Activated CD4-positive, alpha-beta memory T cell treated with anti-CD3 and anti-CD28 coated beads, Interleukin-2, amount 10 ng/mL, durations not matched to agents 7 days and 5 days (primary cell): ENCODE measurements at regions not wholly inside any gene's neighbourhood (a gene's known extent, or its start where the extent isn't known, plus 50 kb on each side); places are given as distances from the start of the nearest gene placed in this dataset.

Experiments
- CTCF ChIA-PET: fragments of 350-600 bp; sonication (Branson Sonifier 250); formaldehyde crosslinking; loops from one replicate; lab custom pipeline; 2021; ENCODE audit warnings: antibody characterized with exemption, inconsistent platforms; lab: Charles Lee
- POLR2A ChIA-PET: fragments of 350-600 bp; sonication (Branson Sonifier 250); formaldehyde crosslinking; loops from one replicate; lab custom pipeline; 2021; ENCODE audit warnings: antibody characterized with exemption; lab: Charles Lee
- DNase-seq: peaks from one replicate; pipeline ENCODE4 v3.0.0-alpha.2; 2020
- H3K27ac Mint-ChIP-seq: one replicate; pipeline ENCODE4 v1.8.0; 2021; ENCODE audit warnings: mild to moderate bottlenecking, mixed read lengths
- H3K27me3 Mint-ChIP-seq: one replicate; pipeline ENCODE4 v1.8.0; 2021; ENCODE audit warnings: mixed read lengths
- H3K36me3 Mint-ChIP-seq: one replicate; pipeline ENCODE4 v1.8.0; 2021; ENCODE audit warnings: low read depth, mixed read lengths
- H3K4me1 Mint-ChIP-seq: one replicate; pipeline ENCODE4 v1.8.0; 2021; ENCODE audit warnings: mixed read lengths
- H3K4me3 Mint-ChIP-seq: one replicate; pipeline ENCODE4 v1.8.0; 2021; ENCODE audit warnings: mild to moderate bottlenecking, mixed read lengths
- H3K9me3 Mint-ChIP-seq: one replicate; pipeline ENCODE4 v1.8.0; 2021; ENCODE audit warnings: mixed read lengths

GRCh38 chr16:72349719-72350118 is 177.8 kb upstream of the PMFBP1 start:
- Mint-ChIP-seq H3K27me3 (no peaks in the 10 kb centered on the region), H3K4me1 (no peaks in the 10 kb centered on the region), H3K4me3 (no peak overlapping the region), H3K9me3 (peaks cover 4% of the 10 kb centered on the region), H3K27ac (no peak overlapping the region), H3K36me3 (no peaks in the 10 kb centered on the region)
- CTCF ChIA-PET: no interaction called here
- no peak for DNase-seq
- POLR2A ChIA-PET: no interaction called here

GRCh38 chr16:72332926-72333325 is 161.0 kb upstream of the PMFBP1 start:
- peaks cover 8% of the 10 kb centered on the region for H3K9me3 Mint-ChIP-seq
- no peaks in the 10 kb centered on the region for H3K36me3 Mint-ChIP-seq
- H3K27me3 Mint-ChIP-seq: no peaks in the 10 kb centered on the region
- CTCF ChIA-PET: no interaction called here
- H3K4me1 Mint-ChIP-seq: no peaks in the 10 kb centered on the region
- H3K27ac Mint-ChIP-seq: no peak overlapping the region
- H3K4me3 Mint-ChIP-seq: no peak overlapping the region
- POLR2A ChIA-PET: no interaction called here
- DNase-seq: no peak

- H3K9me3 Mint-ChIP-seq: peaks cover 22% of the 10 kb centered on the region
Measured at GRCh38 chr16:72324578-72324977, 152.6 kb upstream of the PMFBP1 start.

GRCh38 chr16:72317446-72317845 is 145.5 kb upstream of the PMFBP1 start:
- CTCF ChIA-PET: interaction anchor here (0.8 to 0.9 kb wide), 2 partner anchors 157 to 192 kb away, joined by 3 read pairs; no protein-coding TSS in a partner anchor
- DNase-seq: no peak
- no peaks in the 10 kb centered on the region for H3K27me3 Mint-ChIP-seq
- H3K4me3 Mint-ChIP-seq: no peak overlapping the region
- no peak overlapping the region for H3K27ac Mint-ChIP-seq
- POLR2A ChIA-PET: no interaction called here
- peaks cover 4% of the 10 kb centered on the region for H3K36me3 Mint-ChIP-seq
- H3K9me3 Mint-ChIP-seq: peaks cover 11% of the 10 kb centered on the region
- peaks cover 3% of the 10 kb centered on the region for H3K4me1 Mint-ChIP-seq

More at GRCh38 chr16:72324578-72324977, 152.6 kb upstream of the PMFBP1 start:
- ChIA-PET CTCF (interaction anchor here (0.6 kb wide), 1 partner anchor 1222 kb away, joined by 3 read pairs; no protein-coding TSS in a partner anchor), POLR2A (no interaction called here)
- Mint-ChIP-seq H3K4me1 (no peaks in the 10 kb centered on the region), H3K36me3 (peaks cover 4% of the 10 kb centered on the region), H3K27ac (no peak overlapping the region), H3K4me3 (no peak overlapping the region), H3K27me3 (no peaks in the 10 kb centered on the region)
- no peak for DNase-seq

DNA sequence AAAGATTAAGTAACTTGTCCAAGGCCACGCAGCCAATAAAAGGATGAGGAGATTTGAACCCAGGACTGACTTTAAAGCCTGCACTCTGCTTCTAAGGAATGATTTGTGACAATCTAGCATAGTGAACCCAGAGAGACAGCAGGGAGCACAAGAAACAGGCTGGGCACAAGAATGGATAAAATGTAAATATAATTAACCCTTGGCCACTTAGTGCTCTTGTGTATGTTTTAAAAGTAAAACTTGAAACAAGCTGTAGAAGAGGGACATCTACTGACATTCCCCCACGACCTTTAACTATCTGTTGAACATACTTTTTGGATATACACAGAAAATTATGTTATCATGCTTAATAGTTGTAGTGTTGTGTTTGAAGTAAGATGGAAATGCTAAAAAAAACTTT is 141.9 kb upstream of the PMFBP1 start:
- H3K4me1 Mint-ChIP-seq: peaks cover 3% of the 10 kb centered on the region
- ChIA-PET POLR2A (no interaction called here), CTCF (interaction anchor here (0.5 kb wide), 1 partner anchor 317 kb away, joined by 5 read pairs; no protein-coding TSS in a partner anchor)
- DNase-seq: no peak
- no peak overlapping the region for H3K4me3 Mint-ChIP-seq
- no peaks in the 10 kb centered on the region for H3K27me3 Mint-ChIP-seq
- no peak overlapping the region for H3K27ac Mint-ChIP-seq
- no peaks in the 10 kb centered on the region for H3K9me3 Mint-ChIP-seq
- no peaks in the 10 kb centered on the region for H3K36me3 Mint-ChIP-seq

- H3K27me3 Mint-ChIP-seq: no peaks in the 10 kb centered on the region
- ChIA-PET POLR2A (no interaction called here), CTCF (no interaction called here)
- no peaks in the 10 kb centered on the region for H3K9me3 Mint-ChIP-seq
- H3K4me1 Mint-ChIP-seq: peaks cover 3% of the 10 kb centered on the region
- no peaks in the 10 kb centered on the region for H3K36me3 Mint-ChIP-seq
- no peak for DNase-seq
- H3K27ac Mint-ChIP-seq: no peak overlapping the region
- H3K4me3 Mint-ChIP-seq: no peak overlapping the region
Measured at GRCh38 chr16:72312828-72313227, 140.9 kb upstream of the PMFBP1 start.

DNA sequence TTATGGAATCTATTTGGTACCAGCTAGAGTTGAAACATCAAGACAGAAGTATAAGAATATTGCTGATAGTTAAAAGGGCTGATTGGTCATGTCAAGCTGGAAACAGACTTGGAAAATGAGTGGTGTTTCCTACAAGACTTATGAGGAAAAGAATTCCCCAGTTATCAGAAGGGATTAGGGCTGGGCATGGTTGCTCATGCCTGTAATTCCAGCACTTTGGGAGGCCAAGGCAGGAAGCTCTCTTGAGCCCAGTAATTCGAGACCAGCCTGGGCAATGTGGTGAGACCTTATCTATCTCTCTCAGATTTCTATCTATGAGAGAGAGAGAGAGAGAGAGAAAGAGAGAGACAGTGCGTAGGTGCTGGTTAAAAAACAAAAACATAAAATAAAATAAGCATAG is 139.5 kb upstream of the PMFBP1 start:
- Mint-ChIP-seq H3K27me3 (no peaks in the 10 kb centered on the region), H3K9me3 (no peaks in the 10 kb centered on the region), H3K36me3 (no peaks in the 10 kb centered on the region), H3K4me1 (peaks cover 1% of the 10 kb centered on the region), H3K4me3 (no peak overlapping the region), H3K27ac (no peak overlapping the region)
- no peak for DNase-seq
- POLR2A ChIA-PET: no interaction called here
- CTCF ChIA-PET: no interaction called here

- H3K9me3 Mint-ChIP-seq: no peaks in the 10 kb centered on the region
- no peaks in the 10 kb centered on the region for H3K36me3 Mint-ChIP-seq
- H3K27ac Mint-ChIP-seq: no peak overlapping the region
- no peaks in the 10 kb centered on the region for H3K4me1 Mint-ChIP-seq
- ChIA-PET CTCF (no interaction called here), POLR2A (no interaction called here)
- no peaks in the 10 kb centered on the region for H3K27me3 Mint-ChIP-seq
- no peak for DNase-seq
- no peak overlapping the region for H3K4me3 Mint-ChIP-seq
Measured at GRCh38 chr16:72309001-72309400, 137.0 kb upstream of the PMFBP1 start.

DNA sequence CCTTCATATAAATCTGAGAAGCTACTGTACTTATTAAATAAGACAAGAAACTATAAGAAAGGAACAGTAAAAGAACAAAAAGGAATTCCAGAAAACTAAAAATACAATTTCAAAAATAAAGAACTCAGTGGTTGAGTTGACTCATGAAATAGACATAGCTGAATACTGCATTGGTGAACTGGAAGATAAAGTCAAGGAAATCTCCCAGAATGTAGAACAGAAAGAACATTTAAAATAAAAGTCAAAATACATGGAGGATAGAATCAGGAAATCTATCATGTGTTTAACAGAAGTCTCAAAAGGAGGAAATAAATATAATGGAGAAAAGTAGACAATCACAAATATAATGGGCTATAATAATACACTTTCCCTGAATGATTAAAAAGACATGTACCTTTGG is 136.4 kb upstream of the PMFBP1 start:
- no peak for DNase-seq
- no peak overlapping the region for H3K27ac Mint-ChIP-seq
- H3K27me3 Mint-ChIP-seq: no peaks in the 10 kb centered on the region
- H3K9me3 Mint-ChIP-seq: no peaks in the 10 kb centered on the region
- no peaks in the 10 kb centered on the region for H3K4me1 Mint-ChIP-seq
- CTCF ChIA-PET: interaction anchor here (0.6 kb wide), 1 partner anchor 109 kb away, joined by 4 read pairs; no protein-coding TSS in a partner anchor
- H3K36me3 Mint-ChIP-seq: no peaks in the 10 kb centered on the region
- H3K4me3 Mint-ChIP-seq: no peak overlapping the region
- POLR2A ChIA-PET: no interaction called here

DNA sequence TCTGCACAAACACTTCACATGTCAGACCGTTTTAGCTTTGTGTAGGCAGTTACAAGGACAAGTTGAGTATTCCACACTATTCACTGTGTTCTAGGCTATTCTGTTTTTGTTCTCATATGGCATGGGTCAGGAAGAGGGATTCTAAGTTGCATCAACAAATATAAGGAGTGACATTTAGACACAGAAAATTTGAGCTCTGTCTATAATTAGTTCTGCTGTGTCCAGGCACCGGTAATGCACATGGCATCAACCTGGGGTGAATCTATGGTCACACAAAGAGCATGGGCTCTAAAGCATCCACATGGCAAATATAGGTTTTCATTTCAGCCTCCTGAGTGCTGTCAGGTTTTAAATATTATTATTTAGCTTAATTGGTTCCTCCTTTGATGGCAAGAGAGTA is 130.4 kb upstream of the PMFBP1 start:
- CTCF ChIA-PET: no interaction called here
- no peaks in the 10 kb centered on the region for H3K9me3 Mint-ChIP-seq
- H3K4me3 Mint-ChIP-seq: no peak overlapping the region
- H3K27me3 Mint-ChIP-seq: no peaks in the 10 kb centered on the region
- POLR2A ChIA-PET: no interaction called here
- H3K4me1 Mint-ChIP-seq: no peaks in the 10 kb centered on the region
- H3K27ac Mint-ChIP-seq: no peak overlapping the region
- H3K36me3 Mint-ChIP-seq: no peaks in the 10 kb centered on the region
- DNase-seq: no peak

GRCh38 chr16:72301523-72302236 is 129.7 kb upstream of the PMFBP1 start:
- Mint-ChIP-seq H3K4me1 (no peaks in the 10 kb centered on the region), H3K27me3 (no peaks in the 10 kb centered on the region), H3K4me3 (no peak overlapping the region), H3K27ac (no peak overlapping the region), H3K9me3 (no peaks in the 10 kb centered on the region), H3K36me3 (no peaks in the 10 kb centered on the region)
- CTCF ChIA-PET: no interaction called here
- POLR2A ChIA-PET: no interaction called here
- DNase-seq: no peak

- POLR2A ChIA-PET: no interaction called here
- CTCF ChIA-PET: no interaction called here
- Mint-ChIP-seq H3K27me3 (no peaks in the 10 kb centered on the region), H3K36me3 (no peaks in the 10 kb centered on the region), H3K4me3 (no peak overlapping the region), H3K4me1 (no peaks in the 10 kb centered on the region), H3K9me3 (no peaks in the 10 kb centered on the region), H3K27ac (no peak overlapping the region)
- DNase-seq: no peak
Measured at GRCh38 chr16:72300892-72301291, 128.9 kb upstream of the PMFBP1 start.

DNA sequence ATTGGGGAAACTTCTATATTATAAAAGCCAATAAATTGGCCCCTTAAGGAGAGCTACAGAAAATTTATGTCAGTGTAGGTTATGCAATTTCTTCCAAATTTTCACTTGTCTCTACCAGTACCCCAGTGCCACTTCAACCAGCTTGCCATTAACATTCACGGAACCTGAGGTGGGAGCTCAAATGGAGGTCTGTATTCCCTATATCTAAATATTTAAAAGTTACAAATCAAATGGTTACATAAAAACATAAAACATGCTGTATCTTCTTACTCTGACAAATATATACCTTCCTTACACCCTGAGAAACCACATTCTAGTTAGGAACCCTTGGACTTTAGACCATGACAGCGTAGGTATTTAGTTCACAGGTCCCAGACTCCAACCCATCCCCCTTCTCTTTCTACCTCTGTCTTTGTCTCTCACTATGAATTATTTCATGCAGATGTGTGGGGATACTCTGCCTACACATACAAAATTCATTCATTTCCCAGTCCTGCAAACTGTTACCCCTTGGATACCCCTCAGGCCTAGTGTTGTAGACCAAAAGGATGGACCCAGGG is 127.8 kb upstream of the PMFBP1 start:
- Mint-ChIP-seq H3K9me3 (no peaks in the 10 kb centered on the region), H3K36me3 (no peaks in the 10 kb centered on the region), H3K27me3 (no peaks in the 10 kb centered on the region), H3K4me3 (no peak overlapping the region), H3K27ac (no peak overlapping the region), H3K4me1 (no peaks in the 10 kb centered on the region)
- ChIA-PET CTCF (no interaction called here), POLR2A (no interaction called here)
- no peak for DNase-seq

DNA sequence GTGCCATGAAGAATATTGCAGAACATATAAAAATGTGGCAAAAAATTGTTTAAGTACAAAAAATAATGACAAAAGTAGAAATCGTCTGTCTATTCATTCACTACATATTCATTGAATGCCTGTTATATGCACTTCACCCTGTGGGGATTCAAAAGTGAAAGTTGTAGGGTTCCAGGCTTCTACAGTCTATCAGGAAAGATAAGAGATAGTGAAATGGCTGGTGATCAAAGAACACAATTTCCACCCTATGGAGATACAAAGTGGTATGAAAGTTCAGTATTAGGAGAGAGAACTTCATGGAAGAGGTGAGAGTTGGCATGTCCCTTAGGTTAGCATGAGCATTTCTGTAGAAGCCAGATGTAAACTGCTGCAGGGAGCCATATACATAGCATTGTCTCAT is 127.0 kb upstream of the PMFBP1 start:
- Mint-ChIP-seq H3K4me3 (no peak overlapping the region), H3K27ac (no peak overlapping the region), H3K27me3 (no peaks in the 10 kb centered on the region), H3K4me1 (no peaks in the 10 kb centered on the region), H3K36me3 (no peaks in the 10 kb centered on the region), H3K9me3 (no peaks in the 10 kb centered on the region)
- POLR2A ChIA-PET: no interaction called here
- no peak for DNase-seq
- CTCF ChIA-PET: no interaction called here
